ENCODE measurements at regions not wholly inside any gene's neighbourhood (a gene's known extent, or its start where the extent isn't known, plus 50 kb on each side); places are given as distances from the start of the nearest gene placed in this dataset.

DNA sequence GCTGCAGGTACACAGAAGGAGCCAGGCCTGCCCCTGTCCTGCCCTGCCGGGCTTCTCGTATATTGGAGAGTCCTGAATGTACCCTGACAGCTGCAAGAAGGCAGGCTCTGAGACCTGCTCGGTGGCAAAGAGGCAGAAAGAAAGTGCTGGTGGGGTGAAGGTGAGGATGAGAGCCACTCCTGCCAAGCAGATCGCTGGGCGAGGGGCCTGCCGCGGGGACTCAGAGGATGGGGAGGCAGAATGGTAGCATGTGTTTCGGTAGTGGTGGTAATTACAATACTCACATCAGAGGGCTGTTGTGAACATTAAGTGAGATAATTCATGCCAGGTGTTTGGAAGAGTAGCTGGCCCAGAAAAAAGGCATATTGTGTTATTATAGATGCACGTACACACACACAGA, 56.6 kb upstream of the SLC22A23 start:
- H3K9ac ChIP-seq (ENCODE audit: low read length), result no peak overlapping the region

DNA sequence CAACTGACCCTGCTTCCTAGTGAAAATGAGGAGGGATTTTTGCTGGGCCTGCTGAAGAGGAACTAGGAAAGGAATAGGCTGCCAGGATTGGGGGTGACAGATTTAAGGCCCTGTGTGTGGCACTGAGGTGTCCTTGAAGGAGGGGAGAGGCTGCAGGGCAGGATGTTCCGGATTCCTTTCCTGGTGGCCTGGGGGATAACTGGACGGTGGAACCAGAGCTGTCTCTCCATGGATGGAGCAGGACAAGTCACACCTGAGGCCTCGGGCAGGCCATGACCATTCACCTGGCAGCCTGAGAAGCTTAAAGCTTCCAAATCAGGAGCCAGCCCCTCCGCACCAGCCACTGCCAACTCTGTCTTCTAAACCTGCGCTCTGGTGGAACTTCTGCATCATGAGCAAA, 56.0 kb upstream of the SLC22A23 start:
- H3K79me2 ChIP-seq (ENCODE audit: low read length), result no peaks in the 10 kb centered on the region
- H3K27me3 ChIP-seq (replicated peaks; ENCODE audit: insufficient read depth, low read length), result no peaks in the 10 kb centered on the region
- H4K20me1 ChIP-seq (ENCODE audit: insufficient read depth, low read length), result no peaks in the 10 kb centered on the region
- H3K27ac ChIP-seq (ENCODE audit: low read length), result no peak overlapping the region
- no peak for TF ChIP-seq EZH2 (optimal IDR thresholded peaks at IDR 0.05; ENCODE audit: low read depth, low read length)
- TF ChIP-seq EZH2phosphoT487 (IDR thresholded peaks at IDR 0.05; ENCODE audit: low read length), result no peak
- no peak for TF ChIP-seq CTCF (IDR thresholded peaks at IDR 0.05; ENCODE audit: low read length)
- no peaks in the 10 kb centered on the region for H3K36me3 ChIP-seq (replicated peaks; ENCODE audit: insufficient read depth, low read length)
- no peak overlapping the region for H3K4me2 ChIP-seq (ENCODE audit: low read depth, low read length)
- no peak overlapping the region for H3K4me3 ChIP-seq (ENCODE audit: low read length)
- no peaks in the 10 kb centered on the region for H3K9me3 ChIP-seq (replicated peaks; ENCODE audit: insufficient read depth, low read length)
- no peaks in the 10 kb centered on the region for H3K9me2 ChIP-seq (replicated peaks; ENCODE audit: insufficient read depth, low read length)
- no peaks in the 10 kb centered on the region for H3K4me1 ChIP-seq (ENCODE audit: low read length)
- DNase-seq, result no peak
- H2AFZ ChIP-seq (ENCODE audit: low read length), result no peak overlapping the region
- no peak overlapping the region for H3K9ac ChIP-seq (ENCODE audit: low read length)
- no peaks in the 10 kb centered on the region for H3F3A ChIP-seq (ENCODE audit: insufficient read depth, low read length)

More for the DNA sequence above, 56.6 kb upstream of the SLC22A23 start:
- H4K20me1 ChIP-seq (ENCODE audit: insufficient read depth, low read length), result no peaks in the 10 kb centered on the region
- H3K4me2 ChIP-seq (ENCODE audit: low read depth, low read length), result no peak overlapping the region
- no peaks in the 10 kb centered on the region for H3K79me2 ChIP-seq (ENCODE audit: low read length)
- H3K27me3 ChIP-seq (replicated peaks; ENCODE audit: insufficient read depth, low read length), result no peaks in the 10 kb centered on the region
- no peak for DNase-seq
- H3K4me3 ChIP-seq (ENCODE audit: low read length), result no peak overlapping the region
- no peaks in the 10 kb centered on the region for H3K4me1 ChIP-seq (ENCODE audit: low read length)
- H3K9me3 ChIP-seq (replicated peaks; ENCODE audit: insufficient read depth, low read length), result no peaks in the 10 kb centered on the region
- TF ChIP-seq EZH2phosphoT487 (IDR thresholded peaks at IDR 0.05; ENCODE audit: low read length) (no peak), CTCF (IDR thresholded peaks at IDR 0.05; ENCODE audit: low read length) (no peak), EZH2 (optimal IDR thresholded peaks at IDR 0.05; ENCODE audit: low read depth, low read length) (no peak)
- H2AFZ ChIP-seq (ENCODE audit: low read length), result no peak overlapping the region
- H3K9me2 ChIP-seq (replicated peaks; ENCODE audit: insufficient read depth, low read length), result no peaks in the 10 kb centered on the region
- no peaks in the 10 kb centered on the region for H3K36me3 ChIP-seq (replicated peaks; ENCODE audit: insufficient read depth, low read length)
- H3K27ac ChIP-seq (ENCODE audit: low read length), result no peak overlapping the region
- H3F3A ChIP-seq (ENCODE audit: insufficient read depth, low read length), result no peaks in the 10 kb centered on the region

- Histone ChIP-seq H4K20me1 (ENCODE audit: insufficient read depth, low read length) (no peaks in the 10 kb centered on the region), H3F3A (ENCODE audit: insufficient read depth, low read length) (no peaks in the 10 kb centered on the region), H3K4me1 (ENCODE audit: low read length) (no peaks in the 10 kb centered on the region), H3K4me2 (ENCODE audit: low read depth, low read length) (no peak overlapping the region), H3K9me2 (replicated peaks; ENCODE audit: insufficient read depth, low read length) (no peaks in the 10 kb centered on the region), H3K4me3 (ENCODE audit: low read length) (no peak overlapping the region), H3K27me3 (replicated peaks; ENCODE audit: insufficient read depth, low read length) (no peaks in the 10 kb centered on the region), H3K9ac (ENCODE audit: low read length) (no peak overlapping the region), H3K9me3 (replicated peaks; ENCODE audit: insufficient read depth, low read length) (no peaks in the 10 kb centered on the region), H3K36me3 (replicated peaks; ENCODE audit: insufficient read depth, low read length) (no peaks in the 10 kb centered on the region), H3K27ac (ENCODE audit: low read length) (no peak overlapping the region), H3K79me2 (ENCODE audit: low read length) (no peaks in the 10 kb centered on the region), H2AFZ (ENCODE audit: low read length) (no peak overlapping the region)
- DNase-seq, result no peak
- TF ChIP-seq EZH2phosphoT487 (IDR thresholded peaks at IDR 0.05; ENCODE audit: low read length) (no peak), CTCF (IDR thresholded peaks at IDR 0.05; ENCODE audit: low read length) (no peak), EZH2 (optimal IDR thresholded peaks at IDR 0.05; ENCODE audit: low read depth, low read length) (no peak)
Observed at GRCh38 chr6:3510617-3511016, 53.8 kb upstream of the SLC22A23 start.
